HFF-Myc (cell line): ENCODE measurements at regions not wholly inside any gene's neighbourhood (a gene's known extent, or its start where the extent isn't known, plus 50 kb on each side); places are given as distances from the start of the nearest gene placed in this dataset.
"Not testable (repeated sequence)": the region's sequence is repeated elsewhere in the genome, so short reads cannot be mapped to it uniquely, and the experiment has no call there.

Source experiments
- DNase-seq: peaks from one replicate; pipeline ENCODE4 v3.0.0-alpha.2; 2011; ENCODE audit warnings: low read depth; ENCODE audit errors: extremely low read depth
- H3K4me3 ChIP-seq: replicated peaks from 2 replicates; pipeline ENCODE4 v1.5.1; 2011; ENCODE audit warnings: low read depth, mild to moderate bottlenecking, control low read depth, low read length
- TF ChIP-seq, protein P1 (sequence below): IDR thresholded peaks from 2 replicates; pipeline ENCODE4 v1.5.1; 2012; ENCODE audit warnings: mild to moderate bottlenecking, low read depth, low read length, control low read depth; ENCODE audit errors: missing control alignments

DNA sequence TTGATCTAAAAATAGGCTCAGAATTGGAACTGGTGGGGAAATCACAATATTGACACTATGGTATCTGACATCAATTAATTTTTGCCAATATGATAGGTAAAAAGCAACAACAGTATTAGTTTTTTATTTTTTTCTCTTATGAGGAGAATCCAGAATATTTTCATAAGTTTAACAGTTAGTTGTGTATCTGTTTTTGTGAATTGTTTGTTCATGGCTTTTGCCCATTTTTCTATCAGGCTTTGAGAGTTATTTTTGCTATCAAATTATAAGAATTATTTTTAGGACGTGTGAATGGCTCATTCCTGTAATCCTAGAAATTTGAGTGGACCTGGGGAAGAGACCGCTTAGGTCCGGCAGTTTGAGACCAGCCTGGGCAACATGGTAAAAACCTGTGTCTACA, 608.6 kb upstream of the ADGRB3 start:
- TF ChIP-seq, protein P1, sequence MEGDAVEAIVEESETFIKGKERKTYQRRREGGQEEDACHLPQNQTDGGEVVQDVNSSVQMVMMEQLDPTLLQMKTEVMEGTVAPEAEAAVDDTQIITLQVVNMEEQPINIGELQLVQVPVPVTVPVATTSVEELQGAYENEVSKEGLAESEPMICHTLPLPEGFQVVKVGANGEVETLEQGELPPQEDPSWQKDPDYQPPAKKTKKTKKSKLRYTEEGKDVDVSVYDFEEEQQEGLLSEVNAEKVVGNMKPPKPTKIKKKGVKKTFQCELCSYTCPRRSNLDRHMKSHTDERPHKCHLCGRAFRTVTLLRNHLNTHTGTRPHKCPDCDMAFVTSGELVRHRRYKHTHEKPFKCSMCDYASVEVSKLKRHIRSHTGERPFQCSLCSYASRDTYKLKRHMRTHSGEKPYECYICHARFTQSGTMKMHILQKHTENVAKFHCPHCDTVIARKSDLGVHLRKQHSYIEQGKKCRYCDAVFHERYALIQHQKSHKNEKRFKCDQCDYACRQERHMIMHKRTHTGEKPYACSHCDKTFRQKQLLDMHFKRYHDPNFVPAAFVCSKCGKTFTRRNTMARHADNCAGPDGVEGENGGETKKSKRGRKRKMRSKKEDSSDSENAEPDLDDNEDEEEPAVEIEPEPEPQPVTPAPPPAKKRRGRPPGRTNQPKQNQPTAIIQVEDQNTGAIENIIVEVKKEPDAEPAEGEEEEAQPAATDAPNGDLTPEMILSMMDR, result no peak
- DNase-seq, result no peak
- H3K4me3 ChIP-seq, result no peak overlapping the region

DNA sequence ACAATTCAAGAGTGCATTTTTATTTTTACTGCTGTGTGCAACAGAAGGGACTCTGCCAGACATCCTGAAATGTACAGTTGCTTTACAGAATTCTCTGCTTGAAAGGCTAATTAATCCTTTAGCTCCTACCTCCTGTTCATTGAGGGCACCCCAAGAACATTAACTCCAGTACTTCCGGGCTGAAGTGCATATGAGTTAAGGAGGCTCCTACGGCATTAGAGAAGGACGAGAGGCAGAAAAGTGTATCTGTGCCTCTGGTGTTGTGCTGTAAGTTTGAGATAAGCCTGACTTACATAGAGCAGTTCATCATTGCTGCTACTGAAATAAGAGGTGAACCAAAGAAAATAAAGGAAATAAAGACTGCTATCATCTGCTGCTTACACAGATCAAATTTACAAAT, 609.3 kb upstream of the ADGRB3 start:
- no peak for DNase-seq
- TF ChIP-seq, protein P1, result no peak
- H3K4me3 ChIP-seq, result no peak overlapping the region

DNA sequence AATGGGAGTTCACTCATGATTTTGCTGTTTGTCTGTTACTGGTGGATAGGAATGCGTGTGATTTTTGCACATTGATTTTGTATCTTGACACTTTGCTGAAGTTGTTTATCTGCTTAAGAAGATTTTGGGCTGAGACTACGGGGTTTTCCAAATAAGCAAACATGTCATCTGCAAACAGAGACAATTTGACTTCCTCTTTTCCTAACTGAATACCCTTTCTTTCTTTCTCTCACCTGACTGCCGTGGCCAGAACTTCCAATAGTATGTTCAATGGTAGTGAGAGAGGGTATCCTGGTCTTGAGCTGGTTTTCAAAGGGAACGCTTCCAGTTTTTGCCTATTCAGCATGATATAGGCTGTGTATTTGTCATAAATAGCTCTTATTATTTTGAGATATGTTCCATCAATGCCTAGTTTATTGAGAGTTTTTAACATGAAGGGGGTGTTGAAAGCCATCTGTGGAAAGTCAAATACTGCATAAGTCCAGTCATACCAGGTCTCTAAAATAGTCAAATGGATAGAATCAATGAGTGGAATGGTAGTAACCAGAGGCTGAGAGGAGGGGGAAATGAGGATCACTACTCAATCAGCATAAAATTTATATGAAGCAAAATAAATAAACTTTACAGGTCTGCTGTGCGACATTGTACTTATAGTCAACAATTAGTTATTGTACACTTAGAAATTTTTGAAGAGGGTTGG, 610.4 kb upstream of the ADGRB3 start:
- TF ChIP-seq, protein P1, result no peak

DNA sequence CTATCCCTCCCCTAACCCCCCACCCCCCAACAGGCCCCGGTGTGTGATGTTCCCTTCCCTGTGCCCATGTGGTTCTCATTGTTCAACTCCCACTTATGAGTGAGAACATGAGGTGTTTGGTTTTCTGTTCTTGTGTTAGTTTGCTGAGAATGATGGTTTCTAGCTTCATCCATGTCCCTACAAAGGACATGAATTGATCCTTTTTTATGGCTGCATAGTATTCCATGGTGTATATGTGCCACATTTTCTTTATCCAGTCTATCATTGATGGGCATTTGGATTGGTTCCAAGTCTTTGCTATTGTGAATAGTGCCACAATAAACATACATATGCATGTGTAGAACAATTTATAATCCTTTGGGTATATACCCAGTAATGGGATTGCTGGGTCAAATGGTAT, 612.1 kb upstream of the ADGRB3 start:
- DNase-seq, H3K4me3 ChIP-seq: not testable (repeated sequence)

More for the DNA sequence above, 610.4 kb upstream of the ADGRB3 start:
- H3K4me3 ChIP-seq, result no peak overlapping the region
- DNase-seq, result no peak

DNA sequence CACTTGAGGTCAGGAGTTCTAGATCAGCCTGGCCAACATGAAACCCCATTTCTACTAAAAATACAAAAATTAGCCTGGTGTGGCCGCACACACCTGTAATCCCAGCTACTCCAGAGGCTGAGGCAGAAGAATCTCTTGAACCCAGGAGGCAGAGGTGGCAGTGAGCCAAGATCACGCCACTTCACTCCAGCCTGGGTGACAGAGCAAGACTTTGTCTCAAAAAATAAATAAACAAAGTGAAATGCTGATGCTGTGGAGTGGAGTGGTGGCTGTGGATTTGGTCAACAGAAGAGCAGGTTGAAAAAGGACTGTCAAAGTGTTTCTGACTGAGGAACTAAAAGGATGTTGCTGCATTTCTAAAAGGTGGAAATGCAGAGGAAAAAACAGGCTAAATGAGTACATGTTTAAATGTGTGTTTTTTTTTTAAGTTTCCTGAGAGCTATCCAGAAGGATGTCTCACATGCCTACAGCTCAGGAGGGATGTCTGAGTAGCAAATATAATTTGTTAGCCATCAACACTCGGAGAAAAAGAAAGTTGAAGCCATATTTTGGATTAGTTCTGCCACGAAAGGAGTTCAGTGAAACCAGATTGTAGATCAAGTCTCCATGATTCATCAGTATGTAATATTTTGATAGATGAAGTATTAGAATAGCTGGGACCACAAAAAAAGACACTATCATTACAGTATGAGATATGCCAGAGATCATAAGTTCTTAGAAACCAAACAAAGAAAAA, 621.1 kb upstream of the ADGRB3 start:
- H3K4me3 ChIP-seq, result no peak overlapping the region
- DNase-seq, result no peak
- TF ChIP-seq, protein P1, result no peak

DNA sequence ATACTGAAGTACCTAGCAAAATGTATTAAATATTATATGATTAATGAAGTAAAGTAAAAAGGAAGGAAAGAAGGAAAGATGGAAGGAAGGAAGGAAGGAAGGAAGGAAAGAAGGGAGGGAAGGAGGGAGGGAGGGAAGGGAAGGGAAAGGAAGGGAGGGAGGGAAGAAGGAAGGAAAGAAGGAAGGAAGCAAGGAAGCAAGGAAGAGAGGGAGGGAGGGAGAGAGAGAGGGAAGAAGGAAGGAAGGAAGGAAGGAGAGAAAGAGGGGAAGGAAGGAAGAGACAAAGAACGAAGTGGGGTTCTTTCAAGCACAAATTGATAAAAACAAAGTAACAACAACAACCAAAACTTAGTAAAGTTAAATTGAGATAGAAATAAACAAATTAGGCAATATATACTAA, 622.3 kb upstream of the ADGRB3 start:
- no peak overlapping the region for H3K4me3 ChIP-seq
- TF ChIP-seq, protein P1, result no peak
- no peak for DNase-seq

DNA sequence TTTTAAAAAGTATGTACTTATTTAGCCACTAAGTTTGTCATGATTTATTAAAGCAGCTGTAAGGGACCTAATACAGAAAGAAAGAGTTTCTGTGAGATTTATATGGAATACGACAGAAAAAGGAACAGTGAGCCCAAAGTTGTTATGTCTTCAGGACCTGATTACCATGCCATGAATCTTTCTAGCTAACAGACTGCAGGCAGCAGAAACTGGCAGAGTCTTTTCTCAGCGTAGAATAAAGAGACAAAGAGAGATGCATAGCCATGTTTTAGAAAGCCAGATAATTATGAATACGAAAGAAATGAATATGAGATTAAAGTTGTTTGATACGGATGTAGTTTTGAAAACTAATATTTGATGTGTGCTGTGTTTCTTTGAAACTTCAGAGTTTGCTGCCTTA, 624.1 kb upstream of the ADGRB3 start:
- TF ChIP-seq, protein P1, result no peak
- no peak for DNase-seq
- no peak overlapping the region for H3K4me3 ChIP-seq
